GM12892 (cell line): ENCODE measurements at regions not wholly inside any gene's neighbourhood (a gene's known extent, or its start where the extent isn't known, plus 50 kb on each side); places are given as distances from the start of the nearest gene placed in this dataset.

Source experiments
- POLR2AphosphoS5 ChIP-seq: IDR thresholded peaks from 2 replicates; pipeline ENCODE4 v1.6.1; 2011; ENCODE audit warnings: low read depth, low read length, control low read depth
- TAF1 ChIP-seq: IDR thresholded peaks from 2 replicates; pipeline ENCODE4 v1.6.1; 2011; ENCODE audit warnings: low read depth, mild to moderate bottlenecking, control low read depth, low read length, borderline replicate concordance

GRCh38 chr16:64459821-64460220 lies 662.0 kb downstream of the CDH11 start:
- TF ChIP-seq POLR2AphosphoS5 (no peak), TAF1 (no peak)
